Endothelial cell of hepatic sinusoid (primary cell): ENCODE measurements at regions not wholly inside any gene's neighbourhood (a gene's known extent, or its start where the extent isn't known, plus 50 kb on each side); places are given as distances from the start of the nearest gene placed in this dataset.

Experiments
- in situ Hi-C: cut with HindIII; loops from 2 replicates; pipeline ENCODE4 v1.10.0; 2017; ENCODE audit warnings: low sequenced_read_pairs

DNA sequence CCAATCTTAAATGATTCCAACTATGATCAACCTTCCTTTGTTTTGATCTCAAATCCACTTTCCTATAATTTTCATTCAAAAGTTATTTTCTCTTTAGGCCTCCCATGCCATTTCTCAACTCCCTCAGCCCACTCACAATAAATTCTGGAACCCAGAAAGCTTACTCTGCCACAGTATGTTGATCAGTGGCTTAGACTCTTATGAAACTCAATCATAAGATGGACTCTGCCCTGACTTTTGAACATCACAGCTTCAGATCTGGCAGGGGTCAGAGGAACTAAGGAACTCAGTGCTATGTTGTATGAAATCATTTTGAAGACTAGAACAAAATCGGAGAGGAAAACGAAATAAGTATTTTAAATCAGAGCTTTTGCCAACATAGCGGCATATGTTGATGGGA is 59.8 kb upstream of the LGALSL start:
- in situ Hi-C loops, result no loop called here

DNA sequence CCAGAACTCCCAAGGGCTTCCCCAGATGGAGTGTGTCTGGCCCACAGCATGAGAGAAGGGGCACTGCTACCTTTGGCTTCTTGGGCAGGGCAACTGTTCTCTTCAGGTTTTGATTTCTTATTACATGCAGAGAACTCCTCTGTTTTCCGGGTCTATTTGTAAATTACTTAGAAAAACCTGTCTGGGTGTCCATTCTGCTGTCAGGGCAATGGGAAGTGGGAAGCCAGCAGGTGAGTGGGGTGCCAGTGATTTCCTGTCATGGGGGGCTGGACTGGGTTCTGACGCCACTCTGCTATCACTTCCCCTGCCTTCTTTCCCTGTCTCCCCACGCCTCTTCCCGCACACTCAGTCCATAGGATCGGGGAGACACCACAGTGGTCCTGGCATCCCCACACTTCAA is 58.0 kb upstream of the LGALSL start:
- in situ Hi-C loops, result no loop called here

DNA sequence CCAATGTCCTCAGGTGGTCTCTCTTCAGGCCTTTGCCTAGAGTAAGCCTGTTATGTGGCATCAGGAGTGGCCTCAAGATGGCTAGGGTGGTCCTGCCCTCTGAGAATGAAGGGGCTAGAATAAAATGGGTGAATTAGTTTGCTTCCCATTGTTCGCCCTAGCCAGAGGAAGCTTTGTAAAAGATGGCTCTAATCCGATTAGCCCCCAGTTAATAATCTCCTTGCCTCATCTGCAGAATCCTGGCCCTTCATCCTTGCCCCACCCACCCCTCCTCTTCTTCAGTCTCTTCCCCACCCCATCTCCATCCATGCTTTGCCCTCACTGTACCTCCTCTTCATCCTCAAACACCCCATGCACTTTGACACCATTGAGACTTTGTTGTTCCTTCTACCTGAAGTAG is 57.4 kb upstream of the LGALSL start:
- in situ Hi-C loops, result no loop called here

DNA sequence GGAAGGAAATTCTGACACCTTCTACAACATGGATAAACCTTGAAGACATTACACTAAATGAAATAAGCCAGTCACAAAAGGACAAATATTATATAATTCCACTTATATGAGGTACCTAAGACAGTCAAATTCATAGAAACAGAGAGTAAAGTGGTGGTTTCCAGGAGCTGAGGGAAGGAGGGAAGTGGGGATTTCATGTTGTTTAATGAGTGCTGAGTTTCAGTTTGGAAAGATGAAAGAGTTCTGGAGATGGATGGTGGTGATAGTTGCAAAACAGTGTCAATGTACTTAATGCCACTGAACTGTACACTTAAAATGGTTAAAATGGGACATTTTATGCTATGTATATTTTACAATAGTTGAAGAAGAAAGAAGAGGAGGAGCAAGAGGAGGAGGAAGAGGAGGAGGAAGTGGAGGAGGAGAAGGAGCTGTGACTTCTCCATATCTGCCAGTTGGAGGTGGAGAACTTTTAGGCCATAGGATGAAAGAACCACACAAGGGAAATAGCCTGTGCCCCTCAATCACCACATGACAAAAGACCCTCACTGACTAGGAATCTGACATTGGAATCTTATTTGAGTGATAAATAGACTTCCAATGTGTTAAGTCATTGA is 55.3 kb upstream of the LGALSL start:
- in situ Hi-C loops, result no loop called here

DNA sequence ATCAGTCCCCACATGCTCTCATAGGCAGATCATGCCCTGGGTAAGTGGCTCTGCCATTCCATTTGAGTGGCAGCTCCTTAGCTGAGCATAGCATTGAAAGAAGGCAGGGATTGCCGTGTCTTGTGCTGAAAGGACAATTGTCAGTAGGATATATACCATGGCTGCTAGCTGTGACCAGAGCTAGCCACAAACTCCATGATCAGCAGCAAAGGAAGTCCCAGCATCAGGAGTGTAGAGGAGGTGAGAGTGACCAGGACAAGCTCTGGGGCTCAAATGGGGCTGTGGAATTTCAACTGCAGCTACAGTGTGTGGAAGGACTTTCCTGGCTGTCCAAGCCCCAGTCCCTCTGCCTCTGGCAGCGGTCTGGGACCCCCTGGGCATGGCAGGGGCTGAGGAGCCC is 54.4 kb upstream of the LGALSL start:
- in situ Hi-C loops, result no loop called here

DNA sequence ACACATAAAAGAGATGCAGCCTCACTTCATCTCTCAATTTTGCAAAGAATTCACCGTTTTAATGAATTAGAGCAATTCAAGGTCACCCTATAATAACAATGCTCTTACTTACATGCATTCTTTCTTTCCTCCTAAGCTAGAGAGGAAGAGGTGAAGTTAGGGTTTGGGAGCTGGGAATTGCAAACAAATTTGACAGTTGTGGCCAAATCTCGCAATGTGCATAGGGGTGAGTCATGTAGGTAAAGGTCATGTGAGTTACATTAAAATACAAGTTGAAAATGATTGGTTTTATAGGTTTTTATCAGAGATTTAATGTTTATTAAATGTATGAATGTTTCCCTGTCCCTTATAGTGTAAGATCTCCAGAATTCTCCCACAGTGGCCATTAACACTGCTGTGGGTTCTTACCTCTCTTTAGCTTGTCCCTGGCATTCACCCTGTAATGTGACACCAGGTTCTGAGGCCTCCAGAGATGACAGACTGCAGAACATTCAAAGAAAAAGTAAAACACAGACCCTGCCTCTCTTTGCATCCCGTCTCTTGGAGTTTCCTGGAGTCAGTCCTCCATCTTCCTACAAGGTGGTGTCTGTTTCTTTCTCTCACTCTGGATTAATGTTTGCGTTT is 53.7 kb upstream of the LGALSL start:
- in situ Hi-C loops, result no loop called here

DNA sequence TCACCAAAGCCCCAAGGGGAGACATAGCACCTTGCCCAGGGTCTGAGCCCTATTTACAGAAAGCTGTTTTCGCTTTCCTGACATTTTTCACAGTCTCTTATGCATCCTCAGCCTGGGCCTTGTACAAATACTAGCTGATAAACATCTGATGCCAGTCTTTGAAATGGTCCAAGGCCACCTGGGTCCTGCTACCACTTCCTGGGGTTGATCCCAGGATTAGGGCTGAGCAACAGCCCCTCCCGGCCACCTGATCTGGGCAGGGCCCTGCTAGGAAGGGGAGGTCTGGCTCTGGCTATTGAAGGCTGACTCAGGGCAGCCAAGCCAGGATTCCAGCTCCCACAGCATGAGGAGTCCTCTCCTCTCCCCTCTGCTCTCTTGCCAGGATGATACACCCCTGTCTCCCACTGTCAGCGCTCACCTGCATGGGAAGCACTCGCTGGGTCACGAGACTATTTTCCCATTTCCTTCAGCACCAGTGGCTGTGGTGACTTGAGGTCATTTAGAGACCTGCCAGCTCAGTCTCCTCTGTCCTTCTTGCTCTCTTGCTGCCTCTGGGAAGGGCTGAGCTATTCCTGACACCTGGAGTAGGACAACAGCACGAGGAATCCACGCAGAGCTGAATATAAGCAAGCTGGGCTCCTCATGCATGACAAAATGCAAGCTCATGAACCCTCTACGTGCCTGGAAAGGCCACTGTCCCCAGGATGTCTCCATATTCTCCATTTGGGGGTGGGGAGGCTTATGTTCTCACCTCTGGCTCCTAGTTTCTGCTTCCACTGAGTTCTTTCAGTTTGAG is 53.0 kb upstream of the LGALSL start:
- in situ Hi-C loops, result no loop called here

DNA sequence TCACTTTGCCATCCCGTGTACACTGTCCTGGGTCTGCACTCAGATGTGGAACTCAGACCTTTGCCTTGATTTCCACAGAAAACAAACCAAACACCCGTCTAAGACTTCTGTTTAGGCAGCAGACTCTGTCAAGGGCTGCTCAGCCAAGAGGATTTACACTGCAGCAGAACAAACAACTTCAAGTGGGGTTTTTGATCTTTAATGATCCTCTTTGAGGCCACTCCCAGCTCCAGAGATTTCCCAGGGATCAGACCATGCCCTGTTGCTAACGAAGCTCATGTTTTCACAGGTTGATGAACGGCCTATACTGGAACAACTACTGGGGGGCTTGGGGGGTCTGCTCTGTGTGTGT is 52.5 kb upstream of the LGALSL start:
- in situ Hi-C loops, result no loop called here

DNA sequence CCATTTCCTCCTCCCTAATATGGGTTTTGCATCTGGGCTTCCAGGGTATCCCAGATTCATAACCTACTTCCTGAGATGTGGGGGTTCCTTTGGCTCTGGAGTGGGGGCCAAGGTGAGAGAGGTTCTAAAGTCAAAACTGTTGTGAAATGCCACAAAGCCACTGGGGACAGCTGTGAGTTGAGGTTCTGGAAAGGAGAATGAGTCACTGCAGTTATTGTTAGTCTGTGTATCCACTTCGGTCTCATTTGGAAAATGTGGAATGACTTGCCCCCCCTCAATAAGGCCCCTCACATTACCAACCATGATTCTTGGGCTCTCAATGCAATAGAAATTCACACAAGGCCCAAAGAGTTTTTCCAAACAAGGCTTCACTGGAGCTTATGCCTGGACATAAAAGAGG is 51.1 kb upstream of the LGALSL start:
- in situ Hi-C loops, result no loop called here

DNA sequence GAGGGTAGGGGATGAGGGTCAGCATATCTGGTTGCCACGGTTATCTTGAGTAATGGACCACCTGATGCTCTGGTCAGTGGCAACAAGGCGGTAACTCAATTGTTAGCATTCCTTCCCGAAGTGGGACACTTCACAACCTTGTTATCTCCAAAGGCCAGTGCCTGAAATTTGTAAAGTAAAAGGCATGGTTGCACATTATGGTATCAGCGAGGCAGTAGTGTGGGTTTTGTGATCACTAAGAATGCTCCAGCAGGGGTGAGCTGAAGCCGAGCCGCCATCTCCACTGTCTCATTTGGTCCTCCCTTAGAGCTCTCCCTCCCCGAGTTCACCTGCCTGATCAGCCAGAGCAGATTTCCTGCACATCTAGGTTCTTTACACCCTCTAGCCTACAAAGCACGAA is 50.5 kb upstream of the LGALSL start:
- in situ Hi-C loops, result no loop called here

DNA sequence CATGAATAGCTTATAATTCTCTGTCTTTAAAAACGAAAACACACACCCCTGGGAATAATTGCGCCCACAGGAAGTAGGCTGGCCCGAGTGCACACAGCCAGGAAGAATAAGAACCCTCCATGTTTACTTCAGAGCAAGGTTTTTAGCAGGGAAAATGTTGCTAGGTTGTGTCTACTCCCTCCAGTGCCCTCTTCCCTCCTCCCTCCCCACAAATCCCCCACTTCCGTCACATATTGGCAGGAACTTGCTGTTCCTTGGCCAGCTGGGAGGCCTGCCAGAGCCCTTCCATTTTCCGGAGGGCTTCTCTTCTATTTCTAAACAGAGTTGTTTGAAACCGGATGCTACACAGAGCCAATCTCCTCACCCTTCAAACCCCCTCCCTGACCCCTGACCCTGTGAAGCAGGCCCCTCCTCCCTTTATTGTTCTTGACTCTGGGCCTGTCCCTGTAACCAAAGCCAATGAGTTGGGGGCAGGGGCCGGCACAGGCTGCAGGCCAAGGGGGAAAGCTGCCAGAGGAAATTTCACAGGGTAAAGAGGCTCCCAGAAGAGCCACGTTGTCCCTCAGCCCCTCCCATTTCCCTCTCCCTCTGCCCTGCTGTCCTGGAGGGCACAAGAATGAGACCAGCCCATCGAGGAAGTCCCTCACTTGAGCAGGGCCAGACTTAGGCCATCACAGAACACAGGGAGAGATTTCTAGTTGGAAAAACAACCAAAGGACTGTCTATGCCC is 49.8 kb upstream of the LGALSL start:
- in situ Hi-C loops, result no loop called here
